Naive B cell (primary cell): ENCODE measurements at regions not wholly inside any gene's neighbourhood (a gene's known extent, or its start where the extent isn't known, plus 50 kb on each side); places are given as distances from the start of the nearest gene placed in this dataset.

Experiments used
- ATAC-seq, 2 donors: fragments of 150-1000 bp; cut with Tn5 transposase; 2 replicates each; pipeline ENCODE4 v1.10.0; 2021; ENCODE audit warnings: low read depth in 2 of 2, mild to moderate bottlenecking in 2 of 2, moderate library complexity in 2 of 2
- DNase-seq: peaks from one replicate; pipeline ENCODE4 v3.0.0; 2022
- H3K27ac Mint-ChIP-seq, 6 donors: one replicate each; pipeline ENCODE4 v1.8.0; 2020 to 2022; ENCODE audit warnings: mild to moderate bottlenecking in 6 of 6, mixed read lengths in 6 of 6, moderate library complexity in 5 of 6, inconsistent platforms in 2 of 6
- H3K27me3 Mint-ChIP-seq, 3 donors: one replicate each; pipeline ENCODE4 v1.8.0; 2021 to 2022; ENCODE audit warnings: mixed read lengths in 3 of 3, mild to moderate bottlenecking in 1 of 3
- H3K36me3 Mint-ChIP-seq, 2 donors: one replicate each; pipeline ENCODE4 v1.8.0; 2020 to 2022; ENCODE audit warnings: mixed read lengths in 2 of 2, inconsistent platforms in 1 of 2, mild to moderate bottlenecking in 1 of 2
- H3K4me1 Mint-ChIP-seq, 3 donors: one replicate each; pipeline ENCODE4 v1.8.0; 2020 to 2022; ENCODE audit warnings: mixed read lengths in 3 of 3, inconsistent platforms in 1 of 3, mild to moderate bottlenecking in 1 of 3, moderate library complexity in 1 of 3
- H3K4me3 Mint-ChIP-seq, 8 donors: one replicate each; pipeline ENCODE4 v1.8.0; 2020 to 2022; ENCODE audit warnings: mild to moderate bottlenecking in 8 of 8, mixed read lengths in 8 of 8, moderate library complexity in 8 of 8, inconsistent platforms in 2 of 8
- H3K9me3 Mint-ChIP-seq, 7 donors: one replicate each; pipeline ENCODE4 v1.8.0; 2020 to 2022; ENCODE audit warnings: mixed read lengths in 7 of 7, mild to moderate bottlenecking in 5 of 7, inconsistent platforms in 2 of 7, moderate library complexity in 1 of 7

DNA sequence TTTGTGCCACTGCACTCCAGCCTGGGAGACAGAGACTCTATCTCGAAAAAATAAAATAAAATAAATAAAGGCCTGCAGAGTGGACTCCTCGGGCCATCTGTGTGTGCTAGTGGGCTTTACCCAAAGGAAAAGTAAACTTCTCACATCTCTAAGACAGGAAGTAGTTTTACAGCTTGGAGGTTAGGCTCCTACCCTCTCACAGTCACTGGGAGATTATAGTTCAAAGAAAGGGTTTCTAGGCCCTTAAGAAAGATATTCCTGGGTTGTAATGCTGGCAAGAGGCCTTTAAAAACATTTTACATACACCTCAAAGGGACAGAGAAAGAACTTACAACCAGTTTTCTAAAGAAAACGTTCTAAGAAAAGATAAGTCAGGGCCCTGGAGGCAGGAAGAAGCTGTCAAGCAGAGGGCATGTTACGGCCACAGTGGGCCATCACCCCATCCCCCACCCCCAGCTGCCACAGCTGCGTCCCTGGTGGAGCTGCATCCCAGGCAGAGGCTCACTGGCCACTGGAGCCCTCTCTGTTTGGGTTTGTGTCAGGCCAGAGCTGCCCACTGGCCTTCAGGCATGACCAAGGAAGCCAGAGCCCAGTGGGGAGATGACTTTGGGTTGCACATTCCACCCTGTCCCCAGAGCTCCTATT lies 78.1 kb upstream of the CDK20 start:
- Mint-ChIP-seq H3K27me3 (peaks cover 0 to 5% (median 0%) of the 10 kb centered on the region in 3 donors), H3K27ac (no peak overlapping the region), H3K4me3 (peak overlapping the region in 1 of 8 donors; percentile 5), H3K4me1 (no peaks in the 10 kb centered on the region), H3K9me3 (peaks cover 0 to 5% (median 0%) of the 10 kb centered on the region in 7 donors), H3K36me3 (no peaks in the 10 kb centered on the region)
- DNase-seq, result no peak
- ATAC-seq, result no peak

DNA sequence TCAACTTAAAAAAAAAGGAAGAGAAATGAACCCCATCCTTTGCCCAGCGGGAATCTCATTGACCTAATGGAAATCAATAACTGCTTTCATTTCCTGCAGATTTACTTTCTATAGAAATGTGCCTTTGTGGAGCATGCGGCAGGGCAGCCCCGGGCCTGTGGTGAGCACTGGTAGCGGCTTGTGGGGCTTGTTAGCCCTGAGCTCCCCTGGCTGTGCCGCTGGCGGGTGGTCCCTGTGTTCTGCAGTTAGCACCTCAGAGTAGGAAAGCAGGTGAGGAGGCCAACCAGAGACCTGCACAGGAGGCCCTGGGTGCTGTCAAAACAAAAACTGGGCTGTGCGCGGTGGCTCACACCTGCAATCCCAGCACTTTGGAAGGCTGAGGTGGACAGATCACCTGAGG lies 76.8 kb upstream of the CDK20 start:
- H3K27ac Mint-ChIP-seq, result no peak overlapping the region
- H3K36me3 Mint-ChIP-seq, result no peaks in the 10 kb centered on the region
- no peaks in the 10 kb centered on the region for H3K27me3 Mint-ChIP-seq
- no peaks in the 10 kb centered on the region for H3K4me1 Mint-ChIP-seq
- DNase-seq (no peak), ATAC-seq (no peak)
- no peak overlapping the region for H3K4me3 Mint-ChIP-seq
- H3K9me3 Mint-ChIP-seq, result peaks cover 0 to 5% (median 3%) of the 10 kb centered on the region in 7 donors

DNA sequence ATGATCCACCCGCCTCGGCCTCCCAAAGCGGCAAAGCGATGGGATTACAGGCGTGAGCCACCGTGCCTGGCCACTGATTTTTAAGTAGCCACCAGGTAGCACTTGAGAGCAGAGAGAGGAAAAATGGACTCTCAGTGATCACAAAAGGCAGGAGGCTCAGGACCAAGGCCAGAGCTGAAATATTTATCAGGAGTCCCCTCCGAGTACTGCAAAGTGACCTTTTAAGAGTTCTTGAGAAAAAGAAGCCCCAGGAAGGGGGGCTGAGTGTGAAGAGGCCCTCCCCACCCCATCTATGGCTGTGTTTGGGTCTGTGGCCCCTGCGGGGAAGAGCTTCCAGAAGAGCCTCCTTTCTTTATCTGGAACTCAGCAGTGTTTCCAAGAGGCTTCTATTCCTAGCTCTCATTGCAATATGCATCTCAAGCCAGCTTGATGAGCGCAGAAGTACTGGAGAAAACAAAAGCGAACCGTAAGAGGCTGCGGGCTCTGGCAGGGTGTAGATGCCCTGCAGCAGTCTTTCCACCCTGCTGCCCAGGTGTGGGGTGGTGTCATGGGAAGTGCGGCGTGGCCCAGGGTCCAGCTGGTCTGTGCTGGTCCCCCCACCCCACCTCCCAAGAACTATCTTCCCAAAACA lies 75.5 kb upstream of the CDK20 start:
- peaks cover 0 to 11% (median 9%) of the 10 kb centered on the region in 7 donors for H3K9me3 Mint-ChIP-seq
- H3K4me3 Mint-ChIP-seq, result no peak overlapping the region
- ATAC-seq, result no peak

DNA sequence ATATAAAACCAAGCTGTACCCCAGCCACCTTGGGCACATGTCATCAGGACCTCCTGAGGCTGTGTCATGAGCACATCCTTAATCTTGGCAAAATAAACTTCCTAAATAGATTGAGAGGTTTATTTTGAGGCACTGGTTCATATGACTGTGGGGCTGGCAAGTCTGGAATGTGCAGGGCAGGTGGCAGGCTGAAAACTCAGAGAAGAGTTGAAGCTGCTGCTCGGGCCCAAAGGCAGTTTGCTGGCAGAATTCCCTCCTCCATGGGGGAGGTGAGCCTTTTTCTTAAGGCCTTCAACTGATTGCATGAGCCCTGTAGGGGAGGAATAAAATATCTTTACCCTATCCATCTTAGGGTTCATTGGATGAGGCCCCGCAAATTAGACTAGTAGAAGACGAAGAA lies 72.2 kb upstream of the CDK20 start:
- DNase-seq, result no peak
- H3K36me3 Mint-ChIP-seq, result peaks cover 4 to 15% of the 10 kb centered on the region in 2 donors
- H3K9me3 Mint-ChIP-seq, result peaks cover 14 to 30% (median 22%) of the 10 kb centered on the region in 7 donors
- H3K27me3 Mint-ChIP-seq, result peaks cover 0 to 9% (median 8%) of the 10 kb centered on the region in 3 donors
- no peak for ATAC-seq
- no peak overlapping the region for H3K4me3 Mint-ChIP-seq
- H3K27ac Mint-ChIP-seq, result no peak overlapping the region
- H3K4me1 Mint-ChIP-seq, result no peaks in the 10 kb centered on the region

More for the DNA sequence above, 75.5 kb upstream of the CDK20 start:
- Mint-ChIP-seq H3K4me1 (no peaks in the 10 kb centered on the region), H3K36me3 (no peaks in the 10 kb centered on the region), H3K27me3 (no peaks in the 10 kb centered on the region), H3K27ac (peak overlapping the region in 1 of 6 donors; percentile 44)
- DNase-seq, result no peak

DNA sequence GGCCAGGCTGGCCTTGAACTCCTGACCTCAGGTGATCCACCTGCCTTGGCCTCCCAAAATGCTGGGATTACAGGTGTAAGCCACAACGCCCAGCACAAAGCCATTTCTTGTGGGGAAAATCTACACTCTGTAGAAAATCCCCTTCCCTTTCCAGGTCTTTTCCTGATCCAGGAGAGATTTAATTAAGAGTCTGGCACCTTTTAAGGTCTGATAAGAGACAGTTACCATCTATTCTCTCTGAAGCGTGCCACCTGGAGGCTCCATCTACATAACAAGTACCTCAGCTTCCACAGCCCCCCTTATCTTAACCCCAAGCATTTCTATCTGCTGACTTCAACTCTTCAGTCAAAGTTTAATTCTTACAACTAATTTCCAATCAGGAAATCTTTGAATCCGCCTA lies 71.4 kb upstream of the CDK20 start:
- H3K27ac Mint-ChIP-seq, result no peak overlapping the region
- DNase-seq (no peak), ATAC-seq (no peak)
- no peaks in the 10 kb centered on the region for H3K4me1 Mint-ChIP-seq
- H3K36me3 Mint-ChIP-seq, result peaks cover 4 to 15% of the 10 kb centered on the region in 2 donors
- H3K27me3 Mint-ChIP-seq, result peaks cover 0 to 9% (median 8%) of the 10 kb centered on the region in 3 donors
- H3K9me3 Mint-ChIP-seq, result peaks cover 14 to 30% (median 24%) of the 10 kb centered on the region in 7 donors
- H3K4me3 Mint-ChIP-seq, result no peak overlapping the region

DNA sequence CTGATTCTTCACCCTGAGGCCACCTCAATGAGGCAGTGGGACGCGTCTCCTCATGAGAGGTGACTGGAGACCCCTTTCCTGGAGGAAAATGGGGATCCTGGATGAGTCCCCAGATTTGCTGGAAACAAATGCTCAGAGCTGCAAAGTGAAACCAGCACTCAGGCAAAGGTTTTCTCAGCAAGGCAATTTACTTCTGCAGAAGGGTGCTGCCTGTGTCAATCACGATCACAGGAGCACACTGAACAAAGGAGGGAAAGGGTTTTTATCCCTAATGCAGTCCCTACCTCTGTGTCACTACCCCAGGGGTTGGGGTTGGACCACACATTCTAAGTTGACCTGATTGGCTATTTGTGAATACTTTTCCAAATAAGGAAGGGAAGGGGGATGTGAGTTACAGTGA lies 69.9 kb upstream of the CDK20 start:
- peaks cover 14 to 33% (median 27%) of the 10 kb centered on the region in 7 donors for H3K9me3 Mint-ChIP-seq
- H3K36me3 Mint-ChIP-seq, result peaks cover 4 to 15% of the 10 kb centered on the region in 2 donors
- no peaks in the 10 kb centered on the region for H3K4me1 Mint-ChIP-seq
- no peak overlapping the region for H3K4me3 Mint-ChIP-seq
- H3K27me3 Mint-ChIP-seq, result peaks cover 0 to 9% (median 8%) of the 10 kb centered on the region in 3 donors
- no peak overlapping the region for H3K27ac Mint-ChIP-seq
- ATAC-seq (no peak), DNase-seq (no peak)

DNA sequence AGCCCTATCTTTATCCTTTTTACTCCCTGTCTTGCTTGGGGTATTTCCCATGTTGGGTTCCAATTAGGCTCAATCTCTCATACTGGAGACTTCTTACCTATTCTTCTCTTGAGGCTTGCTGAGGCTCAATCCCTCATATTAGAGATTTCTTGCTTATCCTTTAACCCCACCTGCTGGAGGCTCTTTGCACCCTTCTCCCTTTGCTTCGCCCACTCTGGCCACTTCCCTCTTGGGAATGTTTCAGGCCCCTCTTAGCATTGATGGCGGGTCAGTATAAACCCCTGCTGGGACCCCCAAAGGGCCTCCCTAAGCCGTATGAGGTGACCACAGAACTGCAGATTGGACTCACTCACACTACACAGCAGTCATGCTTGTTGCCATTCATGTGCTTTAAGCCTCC lies 69.3 kb upstream of the CDK20 start:
- DNase-seq (no peak), ATAC-seq (no peak)
- Mint-ChIP-seq H3K36me3 (peaks cover 4 to 15% of the 10 kb centered on the region in 2 donors), H3K4me3 (no peak overlapping the region), H3K9me3 (peaks cover 16 to 39% (median 32%) of the 10 kb centered on the region in 7 donors), H3K27me3 (peaks cover 0 to 9% (median 8%) of the 10 kb centered on the region in 3 donors), H3K4me1 (no peaks in the 10 kb centered on the region), H3K27ac (no peak overlapping the region)

DNA sequence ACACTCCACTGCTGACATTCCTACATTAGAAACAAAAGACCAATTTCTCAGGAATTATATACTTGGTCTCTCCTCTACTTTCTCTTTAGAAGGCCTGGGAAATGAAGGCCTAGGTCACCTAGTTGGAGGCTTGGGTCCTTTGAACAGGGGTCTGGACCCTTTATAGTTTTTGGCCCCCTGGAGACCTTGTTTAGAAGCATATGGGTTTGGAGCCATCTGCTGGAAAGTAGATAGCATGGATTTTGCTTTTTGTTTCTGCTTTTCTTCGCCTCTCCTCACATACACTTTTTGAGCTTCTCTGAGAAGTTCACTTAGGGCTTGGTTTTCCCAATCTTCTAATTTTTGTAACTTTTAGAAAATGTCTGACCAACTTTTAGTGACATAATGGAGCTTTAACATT lies 67.1 kb upstream of the CDK20 start:
- no peak overlapping the region for H3K4me3 Mint-ChIP-seq
- no peak for DNase-seq
- no peak overlapping the region for H3K27ac Mint-ChIP-seq
- no peaks in the 10 kb centered on the region for H3K4me1 Mint-ChIP-seq
- peaks cover 4 to 15% of the 10 kb centered on the region in 2 donors for H3K36me3 Mint-ChIP-seq
- H3K27me3 Mint-ChIP-seq, result peaks cover 0 to 9% (median 8%) of the 10 kb centered on the region in 3 donors
- H3K9me3 Mint-ChIP-seq, result peaks cover 24 to 58% (median 39%) of the 10 kb centered on the region in 7 donors
- no peak for ATAC-seq

DNA sequence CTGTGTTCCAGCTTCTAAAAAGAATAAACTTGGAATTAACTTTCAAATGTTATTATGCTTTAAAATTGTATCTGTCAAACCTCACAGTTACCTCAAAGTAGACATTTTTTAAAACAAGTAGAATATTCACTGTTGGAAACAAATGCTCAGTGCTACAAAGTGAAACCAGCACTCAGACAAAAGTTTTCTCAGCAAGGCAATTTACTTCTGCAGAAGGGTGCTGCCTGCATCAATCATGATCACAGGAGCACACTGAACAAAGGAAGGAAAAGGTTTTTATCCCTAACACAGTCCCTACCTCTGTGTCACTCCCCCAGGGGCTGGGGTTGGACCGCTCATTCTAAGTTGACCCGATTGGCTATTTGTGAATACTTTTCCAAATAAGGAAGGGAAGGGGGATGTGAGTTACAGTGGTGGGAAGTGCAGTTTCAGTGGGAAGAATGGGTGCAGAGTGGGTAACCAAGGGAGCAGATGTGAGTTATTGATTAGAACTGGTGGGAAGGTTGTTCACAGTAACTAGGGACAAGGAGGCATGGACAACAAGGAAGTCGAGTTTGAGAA lies 63.0 kb upstream of the CDK20 start:
- DNase-seq (no peak), ATAC-seq (no peak)
- Mint-ChIP-seq H3K4me3 (no peak overlapping the region), H3K4me1 (no peaks in the 10 kb centered on the region), H3K27me3 (peaks cover 5 to 14% (median 13%) of the 10 kb centered on the region in 3 donors), H3K36me3 (no peaks in the 10 kb centered on the region), H3K27ac (no peak overlapping the region), H3K9me3 (peaks cover 10 to 52% (median 24%) of the 10 kb centered on the region in 7 donors)

DNA sequence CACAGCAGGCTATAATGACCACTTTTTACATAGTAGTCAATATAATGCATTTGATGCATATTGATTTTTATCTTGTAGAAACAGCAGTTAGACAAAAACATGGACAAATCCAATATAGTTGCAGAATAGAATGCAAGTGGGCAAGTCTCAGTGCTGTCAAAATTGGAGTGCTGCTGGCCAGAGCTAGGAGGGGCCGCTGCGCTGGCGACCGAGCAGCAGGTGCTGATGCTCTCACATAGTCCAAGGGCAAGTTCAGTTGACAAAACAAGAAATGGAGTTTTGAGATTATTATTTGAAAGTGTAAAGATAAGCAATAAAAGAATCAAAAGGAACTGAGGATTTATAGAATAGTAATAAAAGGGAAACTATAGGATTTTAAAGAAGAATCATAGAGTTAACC lies 60.6 kb upstream of the CDK20 start:
- Mint-ChIP-seq H3K4me1 (no peaks in the 10 kb centered on the region), H3K4me3 (no peak overlapping the region), H3K27me3 (peaks cover 5 to 8% (median 6%) of the 10 kb centered on the region in 3 donors), H3K9me3 (peaks cover 10 to 45% (median 24%) of the 10 kb centered on the region in 7 donors), H3K36me3 (no peaks in the 10 kb centered on the region), H3K27ac (no peak overlapping the region)
- no peak for ATAC-seq
- no peak for DNase-seq

DNA sequence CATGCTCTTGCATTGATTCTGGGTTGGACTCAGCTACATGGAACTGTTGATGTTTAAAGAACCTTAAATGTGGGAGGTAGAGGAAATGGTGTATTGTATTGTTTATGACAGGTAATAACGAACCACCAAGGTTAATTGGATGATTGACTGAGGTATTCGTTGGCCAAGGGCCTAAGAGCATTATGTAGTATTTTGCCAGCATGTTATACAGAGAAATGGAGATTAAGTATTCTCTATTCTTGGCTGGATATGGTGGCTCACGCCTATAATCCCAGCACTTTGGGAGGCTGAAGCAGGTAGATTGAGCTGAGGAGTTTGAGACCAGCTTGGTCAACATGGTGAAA lies 59.0 kb upstream of the CDK20 start:
- peaks cover 5 to 10% (median 8%) of the 10 kb centered on the region in 3 donors for H3K27me3 Mint-ChIP-seq
- DNase-seq (no peak), ATAC-seq (no peak)
- no peak overlapping the region for H3K27ac Mint-ChIP-seq
- H3K9me3 Mint-ChIP-seq, result peaks cover 5 to 30% (median 15%) of the 10 kb centered on the region in 7 donors
- no peaks in the 10 kb centered on the region for H3K4me1 Mint-ChIP-seq
- H3K36me3 Mint-ChIP-seq, result no peaks in the 10 kb centered on the region
- H3K4me3 Mint-ChIP-seq, result no peak overlapping the region

DNA sequence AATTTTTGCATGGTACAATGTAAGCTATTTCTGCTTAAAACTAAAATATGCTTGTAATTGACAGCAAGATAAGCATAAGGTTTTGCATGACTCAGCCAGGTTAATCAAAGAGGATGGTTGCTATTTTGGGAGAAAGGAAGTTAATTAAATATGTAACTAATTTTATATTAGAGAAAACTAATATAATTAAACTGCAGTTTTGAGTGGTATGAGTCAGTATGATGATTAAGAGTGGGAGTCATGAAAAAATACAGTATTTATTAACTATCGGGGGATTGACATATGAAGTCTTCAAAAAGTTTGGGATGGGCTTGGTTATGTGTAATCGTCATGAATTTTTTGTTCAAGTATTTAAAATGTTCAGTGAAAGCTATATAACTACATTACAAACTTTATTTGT lies 54.0 kb upstream of the CDK20 start:
- no peak overlapping the region for H3K4me3 Mint-ChIP-seq
- H3K4me1 Mint-ChIP-seq, result no peaks in the 10 kb centered on the region
- H3K36me3 Mint-ChIP-seq, result no peaks in the 10 kb centered on the region
- peaks cover 0 to 5% (median 0%) of the 10 kb centered on the region in 7 donors for H3K9me3 Mint-ChIP-seq
- peaks cover 5 to 14% (median 8%) of the 10 kb centered on the region in 3 donors for H3K27me3 Mint-ChIP-seq
- peak overlapping the region in 1 of 6 donors; percentile 36 for H3K27ac Mint-ChIP-seq
- DNase-seq (no peak), ATAC-seq (no peak)

DNA sequence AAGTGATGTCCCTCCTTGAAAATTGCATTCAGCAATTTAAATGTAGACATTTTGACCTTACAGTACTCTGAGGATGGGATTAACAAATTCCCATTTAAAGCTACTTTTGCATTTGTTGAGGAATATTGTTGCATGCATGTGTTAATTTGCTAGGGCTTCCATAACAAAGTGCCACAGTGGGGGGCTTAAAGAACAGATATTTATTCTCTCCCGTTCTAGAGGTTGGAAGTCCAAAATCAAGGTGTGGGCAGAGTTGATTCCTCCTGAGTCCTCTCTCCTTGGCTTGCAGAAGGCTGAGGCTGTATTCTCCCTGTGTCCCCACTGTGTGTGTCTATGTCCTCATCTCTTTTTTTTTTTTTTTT lies 51.8 kb upstream of the CDK20 start:
- Mint-ChIP-seq H3K4me3 (no peak overlapping the region), H3K36me3 (no peaks in the 10 kb centered on the region), H3K9me3 (peaks cover 0 to 5% (median 0%) of the 10 kb centered on the region in 7 donors), H3K27me3 (peaks cover 0 to 15% (median 2%) of the 10 kb centered on the region in 3 donors), H3K27ac (no peak overlapping the region), H3K4me1 (no peaks in the 10 kb centered on the region)
- ATAC-seq (no peak), DNase-seq (no peak)
